ENCODE measurements at regions not wholly inside any gene's neighbourhood (a gene's known extent, or its start where the extent isn't known, plus 50 kb on each side); places are given as distances from the start of the nearest gene placed in this dataset.

GRCh38 chr5:60023255-60023654 is 129.7 kb upstream of the PDE4D start:
- TF ChIP-seq POLR2A (IDR thresholded peaks at IDR 0.05) (no peak), POLR2AphosphoS5 (IDR thresholded peaks at IDR 0.05) (no peak)

All from suprapubic skin (tissue), 4 donors.